ENCODE measurements at regions not wholly inside any gene's neighbourhood (a gene's known extent, or its start where the extent isn't known, plus 50 kb on each side); places are given as distances from the start of the nearest gene placed in this dataset.

- Histone ChIP-seq H3K4me1 (ENCODE audit: control insufficient read depth, insufficient read depth, low read length) (peaks cover 16% of the 10 kb centered on the region), H3K27me3 (ENCODE audit: control insufficient read depth, insufficient read depth, low read length) (no peaks in the 10 kb centered on the region)
Measured at GRCh38 chr18:10403708-10404107, 50.7 kb upstream of the APCDD1 start.

GRCh38 chr18:10404168-10404567 lies 50.3 kb upstream of the APCDD1 start:
- Histone ChIP-seq H3K4me3 (ENCODE audit: low read depth, low read length) (no peak overlapping the region), H3K36me3 (ENCODE audit: control insufficient read depth, insufficient read depth, low read length) (no peaks in the 10 kb centered on the region), H3K9ac (ENCODE audit: low read length) (no peak overlapping the region), H3K27ac (ENCODE audit: low read depth, low read length) (no peak overlapping the region), H3K27me3 (ENCODE audit: control insufficient read depth, insufficient read depth, low read length) (no peaks in the 10 kb centered on the region), H3K4me1 (ENCODE audit: control insufficient read depth, insufficient read depth, low read length) (peaks cover 14% of the 10 kb centered on the region; the same call in 1 of the 2 replicates), H3K9me3 (ENCODE audit: control insufficient read depth, insufficient read depth, low read depth, low read length) (no peaks in the 10 kb centered on the region)

More at GRCh38 chr18:10403708-10404107, 50.7 kb upstream of the APCDD1 start:
- H3K9ac ChIP-seq (ENCODE audit: low read length): no peak overlapping the region
- no peaks in the 10 kb centered on the region for H3K36me3 ChIP-seq (ENCODE audit: control insufficient read depth, insufficient read depth, low read length)
- H3K4me3 ChIP-seq (ENCODE audit: low read depth, low read length): no peak overlapping the region
- H3K9me3 ChIP-seq (ENCODE audit: control insufficient read depth, insufficient read depth, low read depth, low read length): no peaks in the 10 kb centered on the region
- H3K27ac ChIP-seq (ENCODE audit: low read depth, low read length): no peak overlapping the region

All from HUES6 (cell line).